Uterus (tissue), 3 donors: ENCODE measurements at regions not wholly inside any gene's neighbourhood (a gene's known extent, or its start where the extent isn't known, plus 50 kb on each side); places are given as distances from the start of the nearest gene placed in this dataset.
"Not testable (repeated sequence)": the region's sequence is repeated elsewhere in the genome, so short reads cannot be mapped to it uniquely, and the experiment has no call there.

Source experiments
- DNase-seq, 2 donors: peaks; one replicate each; pipeline ENCODE4 v3.0.0-alpha.2; 2019 to 2020
- H3K27ac ChIP-seq, 2 donors: fragments of 200-600 bp; sonication (generic); 1 replicate in 1 of 2; 2 replicates in 1 of 2; pipeline ENCODE4 v1.5.1; 2016 to 2018
- H3K27me3 ChIP-seq, 2 donors: fragments of 200-600 bp; sonication (generic); one replicate each; pipeline ENCODE4 v1.5.1; 2018 to 2019; ENCODE audit warnings: control low read depth in 1 of 2
- H3K36me3 ChIP-seq, 2 donors: fragments of 200-600 bp; sonication (generic); one replicate each; pipeline ENCODE4 v1.5.1; 2019; ENCODE audit warnings: control low read depth in 1 of 2
- H3K4me1 ChIP-seq, 2 donors: fragments of 200-600 bp; sonication (generic); one replicate each; pipeline ENCODE4 v1.5.1; 2018 to 2019; ENCODE audit warnings: control low read depth in 1 of 2
- H3K4me3 ChIP-seq, 2 donors: fragments of 200-600 bp; sonication (generic); 1 replicate in 1 of 2; 2 replicates in 1 of 2; pipeline ENCODE4 v1.5.1; 2018 to 2019; ENCODE audit warnings: mild to moderate bottlenecking in 1 of 2
- H3K9me3 ChIP-seq, 2 donors: fragments of 200-600 bp; sonication (generic); one replicate each; pipeline ENCODE4 v1.5.1; 2019; ENCODE audit warnings: control low read depth in 1 of 2
- CTCF ChIP-seq, 4 experiments: fragments of 200-600 bp in 2 of 4; fragments of 450-650 bp in 2 of 4; sonication (generic) in 2 of 4; IDR thresholded peaks; one replicate each; pipeline ENCODE4 v1.5.1; 2016 to 2019; ENCODE audit warnings: antibody characterized with exemption in 4 of 4, mild to moderate bottlenecking in 2 of 4, moderate library complexity in 1 of 4
- POLR2A ChIP-seq, 2 donors: fragments of 450-650 bp; IDR thresholded peaks; one replicate each; pipeline ENCODE4 v1.6.1; 2016; ENCODE audit warnings: antibody characterized with exemption in 2 of 2, mild to moderate bottlenecking in 1 of 2, moderate library complexity in 1 of 2
- intact Hi-C: fragments of 100-400 bp; cut with DNase I; formaldehyde crosslinking; loops from one replicate; pipeline ENCODE4 v1.15.1; 2023; ENCODE audit warnings: low total_unique reads
- donor health status: DM: yes; HTN: yes; CAD: no.

GRCh38 chr4:126758493-126758892 is 874.3 kb upstream of the INTU start:
- no peaks in the 10 kb centered on the region for H3K27me3 ChIP-seq
- H3K9me3 ChIP-seq: no peaks in the 10 kb centered on the region
- H3K4me1 ChIP-seq: no peaks in the 10 kb centered on the region
- H3K27ac ChIP-seq: no peak overlapping the region
- H3K4me3 ChIP-seq: no peak overlapping the region
- DNase-seq: no peak
- H3K36me3 ChIP-seq: no peaks in the 10 kb centered on the region
- intact Hi-C loops: no loop called here
- TF ChIP-seq CTCF (IDR thresholded peaks at IDR 0.05) (no peak), POLR2A (IDR thresholded peaks at IDR 0.05) (no peak)

- Histone ChIP-seq H3K4me3 (no peak overlapping the region), H3K27me3 (no peaks in the 10 kb centered on the region), H3K9me3 (no peaks in the 10 kb centered on the region), H3K4me1 (no peaks in the 10 kb centered on the region), H3K27ac (no peak overlapping the region), H3K36me3 (no peaks in the 10 kb centered on the region)
- no peak for DNase-seq
- no peak for TF ChIP-seq POLR2A (IDR thresholded peaks at IDR 0.05)
- TF ChIP-seq CTCF (IDR thresholded peaks at IDR 0.05): no peak
- intact Hi-C loops: no loop called here
Observed at GRCh38 chr4:126761947-126762662, 870.7 kb upstream of the INTU start.

- intact Hi-C loops: no loop called here
- no peak for TF ChIP-seq POLR2A (IDR thresholded peaks at IDR 0.05)
- no peak for TF ChIP-seq CTCF (IDR thresholded peaks at IDR 0.05)
Observed at GRCh38 chr4:126762663-126763247, 870.0 kb upstream of the INTU start.

GRCh38 chr4:126766241-126766640 is 866.5 kb upstream of the INTU start:
- DNase-seq: no peak
- TF ChIP-seq CTCF (IDR thresholded peaks at IDR 0.05): no peak
- no peak for TF ChIP-seq POLR2A (IDR thresholded peaks at IDR 0.05)
- Histone ChIP-seq H3K36me3 (no peaks in the 10 kb centered on the region), H3K9me3 (no peaks in the 10 kb centered on the region), H3K4me3 (no peak overlapping the region), H3K27ac (no peak overlapping the region), H3K4me1 (no peaks in the 10 kb centered on the region), H3K27me3 (no peaks in the 10 kb centered on the region)
- intact Hi-C loops: no loop called here

More at GRCh38 chr4:126762663-126763247, 870.0 kb upstream of the INTU start:
- Histone ChIP-seq H3K27me3 (no peaks in the 10 kb centered on the region), H3K4me1 (no peaks in the 10 kb centered on the region), H3K4me3 (no peak overlapping the region), H3K27ac (no peak overlapping the region), H3K9me3 (no peaks in the 10 kb centered on the region), H3K36me3 (no peaks in the 10 kb centered on the region)
- no peak for DNase-seq

- Histone ChIP-seq H3K27me3 (no peaks in the 10 kb centered on the region), H3K27ac (no peak overlapping the region), H3K4me3 (no peak overlapping the region), H3K4me1 (no peaks in the 10 kb centered on the region), H3K36me3 (no peaks in the 10 kb centered on the region), H3K9me3 (no peaks in the 10 kb centered on the region)
- TF ChIP-seq CTCF (IDR thresholded peaks at IDR 0.05) (no peak), POLR2A (IDR thresholded peaks at IDR 0.05) (no peak)
- intact Hi-C loops: no loop called here
- no peak for DNase-seq
Observed at GRCh38 chr4:126768338-126768737, 864.4 kb upstream of the INTU start.

- DNase-seq, H3K27me3 ChIP-seq, H3K4me1 ChIP-seq, H3K27ac ChIP-seq, H3K36me3 ChIP-seq, H3K4me3 ChIP-seq, H3K9me3 ChIP-seq, intact Hi-C loops: not testable (repeated sequence)
Observed at GRCh38 chr4:126770811-126771553, 861.8 kb upstream of the INTU start.

GRCh38 chr4:126771618-126772017 is 861.1 kb upstream of the INTU start:
- H3K27ac ChIP-seq, H3K4me1 ChIP-seq, H3K9me3 ChIP-seq, H3K36me3 ChIP-seq, H3K27me3 ChIP-seq, DNase-seq, H3K4me3 ChIP-seq, intact Hi-C loops: not testable (repeated sequence)
